ENCODE measurements at regions not wholly inside any gene's neighbourhood (a gene's known extent, or its start where the extent isn't known, plus 50 kb on each side); places are given as distances from the start of the nearest gene placed in this dataset.

DNA sequence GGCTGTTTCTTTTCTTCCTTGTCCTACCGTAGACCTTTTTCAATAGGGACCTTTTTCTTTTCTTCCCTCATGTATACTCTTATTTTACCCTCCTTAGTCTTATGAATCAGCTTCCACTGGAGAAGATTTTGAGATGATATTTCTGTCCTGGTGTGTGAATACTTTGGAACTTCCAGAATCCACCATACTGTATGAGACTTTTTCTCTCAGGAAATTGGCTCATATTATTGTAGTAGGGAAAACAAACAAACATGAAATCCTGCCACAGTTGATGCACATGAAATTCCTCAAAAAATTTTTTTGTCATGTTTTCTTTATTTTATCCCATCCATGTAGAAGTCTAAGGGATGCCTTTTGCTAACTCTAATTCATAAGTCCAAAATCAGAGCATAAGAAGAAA is 289.3 kb upstream of the PLSCR5 start:
- TF ChIP-seq, protein P1, sequence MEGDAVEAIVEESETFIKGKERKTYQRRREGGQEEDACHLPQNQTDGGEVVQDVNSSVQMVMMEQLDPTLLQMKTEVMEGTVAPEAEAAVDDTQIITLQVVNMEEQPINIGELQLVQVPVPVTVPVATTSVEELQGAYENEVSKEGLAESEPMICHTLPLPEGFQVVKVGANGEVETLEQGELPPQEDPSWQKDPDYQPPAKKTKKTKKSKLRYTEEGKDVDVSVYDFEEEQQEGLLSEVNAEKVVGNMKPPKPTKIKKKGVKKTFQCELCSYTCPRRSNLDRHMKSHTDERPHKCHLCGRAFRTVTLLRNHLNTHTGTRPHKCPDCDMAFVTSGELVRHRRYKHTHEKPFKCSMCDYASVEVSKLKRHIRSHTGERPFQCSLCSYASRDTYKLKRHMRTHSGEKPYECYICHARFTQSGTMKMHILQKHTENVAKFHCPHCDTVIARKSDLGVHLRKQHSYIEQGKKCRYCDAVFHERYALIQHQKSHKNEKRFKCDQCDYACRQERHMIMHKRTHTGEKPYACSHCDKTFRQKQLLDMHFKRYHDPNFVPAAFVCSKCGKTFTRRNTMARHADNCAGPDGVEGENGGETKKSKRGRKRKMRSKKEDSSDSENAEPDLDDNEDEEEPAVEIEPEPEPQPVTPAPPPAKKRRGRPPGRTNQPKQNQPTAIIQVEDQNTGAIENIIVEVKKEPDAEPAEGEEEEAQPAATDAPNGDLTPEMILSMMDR (conservative IDR thresholded peaks at IDR 0.05; ENCODE audit: low read depth, low read length): no peak
- no peak for TF ChIP-seq ELK1 (IDR thresholded peaks at IDR 0.05; ENCODE audit: borderline replicate concordance, low read depth, low read length)
- TF ChIP-seq POLR2A (IDR thresholded peaks at IDR 0.05; ENCODE audit: low read depth, low read length): no peak
- no peak for TF ChIP-seq MAFK (IDR thresholded peaks at IDR 0.05; ENCODE audit: low read depth, low read length)
